Adipose tissue (tissue), 3 donors: ENCODE measurements at regions not wholly inside any gene's neighbourhood (a gene's known extent, or its start where the extent isn't known, plus 50 kb on each side); places are given as distances from the start of the nearest gene placed in this dataset.

Experiments
- H3K27ac ChIP-seq: one replicate; pipeline ENCODE4 v1.5.1; 2013; ENCODE audit warnings: low read depth, low read length
- WGBS, 3 donors: extraction: QIAGEN DNeasy Blood & Tissue Kit; methylation state at CpG; one replicate each; pipeline ENCODE4 v1.1.7; 2013; 5-methylcytosine and 5-hydroxymethylcytosine counted together
- donor health status: healthy with polysubstance abuse.
- donor health status: Bipolar disorder and iron deficiency.
- donor health status: healthy.

- no peak overlapping the region for H3K27ac ChIP-seq
- WGBS, 3 donors = 62 to 82% (median 76%) methylated on average over 1 of the region's 1 CpG
Measured at GRCh38 chr5:158115468-158115867, 256.5 kb upstream of the CLINT1 start.

DNA sequence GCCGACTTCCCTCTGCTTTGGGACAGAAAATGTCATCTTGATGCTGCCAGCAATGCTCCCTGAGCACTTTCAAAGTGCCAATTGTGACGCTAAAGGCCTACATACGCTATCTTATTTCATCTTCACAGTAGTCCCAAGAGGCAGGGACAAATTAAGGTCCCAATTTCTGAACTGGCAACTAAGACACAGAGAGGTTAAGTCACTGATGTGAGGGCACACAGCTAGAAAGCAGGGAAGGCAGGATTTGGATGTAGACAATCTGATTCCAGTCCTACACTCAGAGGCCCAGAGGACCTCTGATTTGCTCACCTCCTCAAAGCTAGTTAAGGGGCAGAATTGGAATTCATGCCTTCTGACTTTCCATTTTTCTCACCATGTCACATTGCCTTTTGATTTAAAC is 249.2 kb upstream of the CLINT1 start:
- WGBS, 3 donors = 80 to 88% (median 82%) methylated on average over 3 of the region's 3 CpGs
- no peak overlapping the region for H3K27ac ChIP-seq

DNA sequence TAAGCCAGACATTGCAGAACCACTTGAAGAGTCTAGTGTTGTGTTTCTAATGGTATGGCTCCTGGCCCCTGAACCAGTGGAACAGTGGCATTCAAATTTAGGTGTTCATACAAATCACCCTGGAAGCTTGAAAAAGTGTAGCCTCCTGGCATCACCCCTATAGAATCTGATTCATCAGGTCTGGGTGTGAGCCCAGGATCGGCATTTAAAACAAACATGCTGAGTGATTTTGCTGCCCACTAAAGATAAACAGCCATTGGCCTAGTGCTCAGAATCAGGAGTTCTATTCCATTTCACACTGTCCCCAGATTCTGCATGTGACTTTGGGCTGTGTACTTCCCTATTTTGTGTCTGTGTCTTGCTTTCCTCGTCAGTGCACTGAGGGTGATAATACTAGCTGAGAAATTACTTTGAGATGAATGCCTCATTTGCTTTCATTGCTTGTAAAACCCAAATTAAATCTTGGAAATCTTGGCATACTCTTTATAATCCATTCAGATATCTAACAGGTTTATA is 241.5 kb upstream of the CLINT1 start:
- H3K27ac ChIP-seq = no peak overlapping the region
- WGBS, 3 donors = 46 to 62% (median 53%) methylated on average over 2 of the region's 2 CpGs

DNA sequence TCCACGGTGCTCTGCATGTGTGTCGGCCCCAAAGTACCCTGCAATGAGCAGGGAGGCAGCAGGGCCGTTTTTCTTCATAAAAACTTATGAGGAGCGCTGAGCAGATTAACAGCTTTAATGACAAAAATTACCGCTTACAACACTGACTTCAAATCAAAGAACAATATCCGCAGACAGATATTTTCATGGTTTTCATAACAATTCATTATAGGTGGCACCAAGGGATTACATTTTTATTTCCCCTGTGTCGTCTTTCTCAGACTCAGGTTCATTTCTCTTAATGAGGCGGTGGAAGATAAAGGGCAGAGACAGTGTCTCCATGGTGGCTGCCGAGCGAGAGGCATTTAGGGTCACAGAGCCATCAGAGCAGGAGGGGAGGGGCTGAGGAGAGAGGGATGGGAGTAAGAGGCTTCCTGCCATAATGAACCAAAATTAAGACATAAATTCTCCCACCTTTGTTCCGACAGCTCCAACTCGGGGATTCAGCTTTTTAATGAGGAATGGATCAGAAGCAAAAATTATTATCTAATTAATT is 240.7 kb upstream of the CLINT1 start:
- H3K27ac ChIP-seq = no peak overlapping the region
- WGBS, 3 donors = 71 to 88% (median 86%) methylated on average over 12 of the region's 12 CpGs

- 96 to 99% (median 97%) methylated on average over 1 of the region's 1 CpG for WGBS, 3 donors
- no peak overlapping the region for H3K27ac ChIP-seq
Measured at GRCh38 chr5:158096835-158097234, 237.9 kb upstream of the CLINT1 start.

DNA sequence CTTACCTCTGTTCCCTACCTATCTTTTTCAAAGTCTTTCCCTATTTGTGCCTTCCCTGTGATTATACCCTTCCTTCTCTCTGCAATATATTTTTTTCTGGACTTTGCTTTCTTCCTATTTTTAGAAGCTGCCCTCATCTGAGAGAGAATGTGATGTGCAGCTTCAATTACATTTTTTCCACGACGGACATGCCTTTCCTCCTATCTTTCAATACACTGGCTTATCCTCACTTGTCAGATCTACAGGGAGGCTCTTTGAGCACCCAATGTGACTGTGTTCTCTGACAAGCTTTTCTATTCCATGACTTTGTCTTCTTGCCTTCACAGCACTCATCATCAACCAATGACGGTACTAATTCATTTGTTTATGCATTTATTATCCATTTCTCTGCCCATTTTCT is 227.9 kb upstream of the CLINT1 start:
- no peak overlapping the region for H3K27ac ChIP-seq
- WGBS, 3 donors = 52 to 58% (median 55%) methylated on average over 3 of the region's 3 CpGs

GRCh38 chr5:158084292-158084691 is 225.3 kb upstream of the CLINT1 start:
- no peak overlapping the region for H3K27ac ChIP-seq
- 55 to 66% (median 63%) methylated on average over 4 of the region's 4 CpGs for WGBS, 3 donors

- H3K27ac ChIP-seq = no peak overlapping the region
- WGBS, 3 donors = 79 to 88% (median 80%) methylated on average over 2 of the region's 2 CpGs
Measured at GRCh38 chr5:158082696-158083287, 223.8 kb upstream of the CLINT1 start.

GRCh38 chr5:158080112-158080511 is 221.2 kb upstream of the CLINT1 start:
- no peak overlapping the region for H3K27ac ChIP-seq
- WGBS, 3 donors = 64 to 74% (median 73%) methylated on average over 1 of the region's 1 CpG

DNA sequence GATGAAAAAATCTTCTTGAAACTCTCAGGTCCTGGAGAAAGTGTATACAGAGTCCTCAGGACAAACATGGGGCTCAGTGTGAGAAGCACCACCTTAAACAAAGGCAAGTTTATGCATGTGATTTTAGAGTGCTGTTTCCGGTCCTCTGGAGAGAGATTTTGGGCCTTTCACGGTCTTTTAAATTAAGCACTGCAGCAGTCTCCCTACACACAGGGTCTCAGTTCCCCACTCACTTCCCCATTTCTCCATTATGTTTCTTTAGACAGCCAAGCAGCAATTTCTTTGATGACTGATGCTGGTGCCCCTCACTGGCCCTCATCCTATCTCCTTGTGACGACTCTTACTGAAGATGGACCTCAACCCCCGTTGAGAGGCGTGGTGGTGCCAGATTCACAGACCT is 220.2 kb upstream of the CLINT1 start:
- WGBS, 3 donors = 85 to 96% (median 88%) methylated on average over 5 of the region's 5 CpGs

DNA sequence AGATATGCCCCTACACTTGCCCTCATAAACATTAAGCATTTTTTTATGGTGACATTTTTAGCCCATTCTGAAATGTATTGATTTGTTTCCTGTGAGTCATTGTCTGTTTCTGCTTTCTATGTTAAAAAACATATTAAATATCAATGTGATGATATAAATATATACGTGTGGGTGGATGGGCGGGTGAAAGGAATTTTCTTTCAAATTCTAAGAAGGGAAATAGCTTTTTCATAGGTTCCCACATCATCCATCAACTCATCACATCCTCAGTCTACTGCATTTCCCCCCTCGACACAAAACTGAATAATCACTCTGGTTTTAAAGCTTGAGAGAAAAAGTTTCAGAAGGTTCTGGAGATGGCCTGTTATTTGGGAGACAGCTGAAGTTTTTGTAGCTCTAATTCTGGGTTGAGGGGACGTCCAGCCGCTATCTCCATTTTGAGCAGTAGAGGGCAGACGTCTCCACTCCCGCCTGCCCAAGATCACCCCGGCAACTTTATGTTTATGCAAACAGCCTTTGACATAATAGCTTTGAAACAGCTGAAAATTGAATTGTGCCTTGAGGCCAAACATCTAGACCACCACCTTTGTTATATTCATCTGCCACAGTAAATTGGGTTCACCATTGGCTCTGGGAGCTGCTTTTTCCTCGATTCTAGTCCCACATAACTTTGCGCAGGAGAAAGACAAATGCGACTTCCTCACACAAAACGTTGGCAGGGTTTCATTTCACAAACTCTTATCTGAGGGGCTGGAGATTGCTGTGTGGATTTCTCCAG is 216.2 kb upstream of the CLINT1 start:
- H3K27ac ChIP-seq = no peak overlapping the region
- WGBS, 3 donors = 9 to 13% (median 9%) methylated on average over 12 of the region's 12 CpGs

More for the DNA sequence above, 220.2 kb upstream of the CLINT1 start:
- H3K27ac ChIP-seq = no peak overlapping the region

GRCh38 chr5:158074597-158074991 is 215.6 kb upstream of the CLINT1 start:
- WGBS, 3 donors = 96 to 97% (median 97%) methylated on average over 2 of the region's 2 CpGs
- no peak overlapping the region for H3K27ac ChIP-seq

- H3K27ac ChIP-seq = no peak overlapping the region
- WGBS, 3 donors = 68 to 86% (median 76%) methylated on average over 1 of the region's 1 CpG
Measured at GRCh38 chr5:158070859-158071258, 211.9 kb upstream of the CLINT1 start.

GRCh38 chr5:158069838-158070237 is 210.9 kb upstream of the CLINT1 start:
- 65 to 82% (median 78%) methylated on average over 2 of the region's 2 CpGs for WGBS, 3 donors
- no peak overlapping the region for H3K27ac ChIP-seq

- WGBS, 3 donors = 66 to 86% (median 86%) methylated on average over 4 of the region's 4 CpGs
Measured at GRCh38 chr5:158068964-158069363, 210.0 kb upstream of the CLINT1 start.

GRCh38 chr5:158066076-158066475 is 207.1 kb upstream of the CLINT1 start:
- H3K27ac ChIP-seq = no peak overlapping the region

More at GRCh38 chr5:158068964-158069363, 210.0 kb upstream of the CLINT1 start:
- H3K27ac ChIP-seq = no peak overlapping the region

DNA sequence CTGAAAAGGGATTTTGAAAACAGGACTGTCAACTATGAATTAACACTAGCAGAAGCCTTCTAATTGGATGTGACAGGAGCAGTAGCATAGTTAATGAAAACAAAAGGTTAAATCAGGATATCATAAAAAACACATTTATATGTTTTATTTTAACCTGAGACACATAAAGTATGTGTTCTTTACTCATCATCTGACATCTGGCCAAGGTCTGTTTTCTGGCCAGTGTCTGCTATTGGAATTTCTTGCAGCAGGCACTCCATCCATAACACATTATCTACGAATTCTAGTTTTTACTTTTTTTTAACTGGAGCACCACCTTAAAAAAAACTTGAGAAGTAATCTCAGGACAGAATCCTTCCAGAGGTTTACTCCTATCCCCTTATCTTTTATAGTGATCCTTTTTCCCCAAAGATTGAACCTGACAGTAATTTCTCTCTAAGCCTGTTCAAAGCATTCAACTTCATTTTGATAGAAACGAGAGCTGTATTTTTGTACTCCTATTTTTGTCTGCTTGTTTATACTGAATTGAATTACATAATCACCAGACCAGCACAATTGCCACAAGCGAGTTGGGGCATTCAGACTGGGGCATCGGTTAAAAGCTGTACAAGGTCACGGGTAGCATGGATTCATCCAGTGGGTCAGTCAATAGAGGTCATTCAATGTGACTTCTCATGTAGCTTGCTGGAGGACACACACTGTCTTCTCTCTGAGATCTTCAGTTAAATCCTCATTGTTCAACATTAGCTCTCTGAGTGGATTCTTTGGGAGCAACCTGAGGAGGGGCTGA is 205.6 kb upstream of the CLINT1 start:
- no peak overlapping the region for H3K27ac ChIP-seq
- WGBS, 3 donors = 49 to 70% (median 64%) methylated on average over 5 of the region's 5 CpGs

More at GRCh38 chr5:158066076-158066475, 207.1 kb upstream of the CLINT1 start:
- WGBS, 3 donors = 0 to 74% (median 19%) methylated on average over 1 of the region's 1 CpG

DNA sequence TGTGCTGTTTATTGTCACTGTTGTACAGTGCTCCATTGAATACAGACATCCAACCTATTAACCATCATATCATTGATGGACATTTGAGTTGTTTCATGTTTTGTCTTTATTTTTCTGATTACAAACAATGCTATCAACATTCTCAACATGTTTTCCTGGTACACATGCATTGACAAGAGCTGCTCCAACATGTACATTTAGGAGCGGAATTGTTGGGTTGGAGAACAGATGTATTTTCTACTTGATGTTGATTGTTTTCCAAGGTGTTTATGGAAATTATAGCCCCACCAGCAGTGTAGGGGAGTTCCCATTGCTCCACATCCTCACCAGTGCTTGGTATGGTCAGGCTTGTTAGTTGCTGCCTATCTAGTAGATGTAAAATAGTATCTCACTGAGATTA is 204.1 kb upstream of the CLINT1 start:
- WGBS, 3 donors = 95 to 100% (median 96%) methylated on average over 1 of the region's 1 CpG
- H3K27ac ChIP-seq = no peak overlapping the region

DNA sequence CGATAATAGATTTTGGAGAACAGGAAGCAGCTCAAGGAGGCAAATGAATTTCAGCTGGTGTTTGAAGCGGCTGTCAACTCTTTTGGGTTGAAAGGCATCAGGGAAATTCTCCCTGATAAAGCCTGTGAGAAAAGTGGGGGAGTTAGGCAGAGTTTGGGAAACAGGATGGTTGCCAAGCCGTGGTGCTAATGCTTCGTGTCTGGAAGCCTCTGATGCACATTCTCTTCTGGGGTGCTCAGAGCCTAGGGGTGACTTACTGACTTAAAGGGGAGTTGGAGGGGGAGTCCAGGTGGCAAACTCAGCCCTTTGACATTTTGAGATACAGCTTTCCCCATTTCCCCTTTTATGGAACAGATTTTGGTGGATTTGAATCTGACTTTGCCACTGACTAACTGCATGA is 202.5 kb upstream of the CLINT1 start:
- WGBS, 3 donors = 76 to 89% (median 84%) methylated on average over 4 of the region's 4 CpGs

More for the DNA sequence above, 202.5 kb upstream of the CLINT1 start:
- no peak overlapping the region for H3K27ac ChIP-seq
